Neural progenitor cell (in vitro differentiated cells): ENCODE measurements at regions not wholly inside any gene's neighbourhood (a gene's known extent, or its start where the extent isn't known, plus 50 kb on each side); places are given as distances from the start of the nearest gene placed in this dataset.

Source experiments
- DNase-seq: peaks from one replicate; pipeline ENCODE4 v3.0.0-alpha.2; 2016; ENCODE audit warnings: low spot score
- H2AFZ ChIP-seq: fragments of 200-600 bp; sonication (generic); replicated peaks from 2 replicates; pipeline ENCODE4 v1.6.1; 2016; ENCODE audit warnings: antibody characterized with exemption
- H3F3A ChIP-seq: fragments of 200-600 bp; sonication (generic); 2 replicates; pipeline ENCODE4 v1.6.1; 2016; ENCODE audit warnings: antibody characterized with exemption, low read depth
- H3K27ac ChIP-seq: fragments of 200-600 bp; sonication (generic); 2 replicates; pipeline ENCODE4 v1.5.1; 2016; ENCODE audit warnings: mild to moderate bottlenecking
- H3K27me3 ChIP-seq: fragments of 200-600 bp; sonication (generic); 2 replicates; pipeline ENCODE4 v1.6.1; 2016; ENCODE audit warnings: mild to moderate bottlenecking, moderate library complexity
- H3K36me3 ChIP-seq: fragments of 200-600 bp; sonication (generic); 2 replicates; pipeline ENCODE4 v1.5.1; 2016
- H3K4me1 ChIP-seq: fragments of 200-600 bp; sonication (generic); 2 replicates; pipeline ENCODE4 v1.6.1; 2016; ENCODE audit warnings: mixed run types
- H3K4me2 ChIP-seq: fragments of 200-600 bp; sonication (generic); 2 replicates; pipeline ENCODE4 v1.6.1; 2016
- H3K4me3 ChIP-seq: fragments of 200-600 bp; sonication (generic); 2 replicates; pipeline ENCODE4 v1.5.1; 2016
- H3K79me2 ChIP-seq: fragments of 200-600 bp; sonication (generic); 2 replicates; pipeline ENCODE4 v1.6.1; 2016; ENCODE audit warnings: low read depth
- H3K9ac ChIP-seq: fragments of 200-600 bp; sonication (generic); 2 replicates; pipeline ENCODE4 v1.6.1; 2016
- H3K9me3 ChIP-seq: fragments of 200-600 bp; sonication (generic); 2 replicates; pipeline ENCODE4 v1.5.1; 2016; ENCODE audit warnings: low read depth
- H4K20me1 ChIP-seq: fragments of 200-600 bp; sonication (generic); 2 replicates; pipeline ENCODE4 v1.6.1; 2016; ENCODE audit warnings: low read depth
- H3K27ac Mint-ChIP-seq: 3 replicates; pipeline ENCODE4 v1.8.0; 2021; ENCODE audit warnings: mixed read lengths
- H3K27me3 Mint-ChIP-seq: 2 replicates; pipeline ENCODE4 v1.8.0; 2022; ENCODE audit warnings: low read depth, mild to moderate bottlenecking, inconsistent platforms, moderate library complexity, mixed read lengths; ENCODE audit not compliant: insufficient read depth
- H3K36me3 Mint-ChIP-seq: 3 replicates; pipeline ENCODE4 v1.8.0; 2021; ENCODE audit warnings: mixed read lengths
- H3K4me1 Mint-ChIP-seq: 3 replicates; pipeline ENCODE4 v1.8.0; 2021; ENCODE audit warnings: mixed read lengths
- H3K4me3 Mint-ChIP-seq: 3 replicates; pipeline ENCODE4 v1.8.0; 2021; ENCODE audit warnings: mild to moderate bottlenecking, moderate library complexity, mixed read lengths
- H3K9me3 Mint-ChIP-seq: 3 replicates; pipeline ENCODE4 v1.8.0; 2020; ENCODE audit warnings: mixed read lengths
- CTCF ChIP-seq: fragments of 200-600 bp; sonication (generic); IDR thresholded peaks from 2 replicates; pipeline ENCODE4 v1.5.1; 2017; ENCODE audit warnings: antibody characterized with exemption, mild to moderate bottlenecking
- EZH2 ChIP-seq: fragments of 200-600 bp; sonication (generic); IDR thresholded peaks from 2 replicates; pipeline ENCODE4 v1.6.1; 2017; ENCODE audit warnings: antibody characterized with exemption, mild to moderate bottlenecking, moderate library complexity
- EZH2phosphoT487 ChIP-seq: fragments of 200-600 bp; sonication (generic); IDR thresholded peaks from 2 replicates; pipeline ENCODE4 v1.6.1; 2017; ENCODE audit warnings: antibody characterized with exemption

GRCh38 chr3:168591587-168591986, 495.9 kb upstream of the GOLIM4 start:
- no peak for DNase-seq
- no peaks in the 10 kb centered on the region for H3F3A ChIP-seq
- H3K9me3 Mint-ChIP-seq, result no peaks in the 10 kb centered on the region
- H3K4me3 Mint-ChIP-seq, result no peak overlapping the region
- H3K27me3 Mint-ChIP-seq, result no peaks in the 10 kb centered on the region
- no peaks in the 10 kb centered on the region for H3K4me1 ChIP-seq
- H3K27me3 ChIP-seq, result no peaks in the 10 kb centered on the region
- peaks cover 29% of the 10 kb centered on the region for H3K4me1 Mint-ChIP-seq
- no peak overlapping the region for H2AFZ ChIP-seq
- H3K36me3 Mint-ChIP-seq, result peaks cover 2% of the 10 kb centered on the region
- H4K20me1 ChIP-seq, result no peaks in the 10 kb centered on the region
- no peaks in the 10 kb centered on the region for H3K36me3 ChIP-seq
- no peak for TF ChIP-seq EZH2
- TF ChIP-seq CTCF, result no peak
- no peak for TF ChIP-seq EZH2phosphoT487
- H3K9me3 ChIP-seq, result no peaks in the 10 kb centered on the region
- no peak overlapping the region for H3K4me3 ChIP-seq
- H3K79me2 ChIP-seq, result no peaks in the 10 kb centered on the region
- H3K27ac Mint-ChIP-seq, result no peak overlapping the region
- no peak overlapping the region for H3K27ac ChIP-seq
- H3K4me2 ChIP-seq, result no peak overlapping the region
- no peak overlapping the region for H3K9ac ChIP-seq

GRCh38 chr3:168589376-168589775, 493.7 kb upstream of the GOLIM4 start:
- Histone ChIP-seq H3K27ac (no peak overlapping the region), H3K9ac (no peak overlapping the region), H3K36me3 (no peaks in the 10 kb centered on the region), H3K4me2 (no peak overlapping the region), H3F3A (no peaks in the 10 kb centered on the region), H3K4me3 (no peak overlapping the region), H3K79me2 (no peaks in the 10 kb centered on the region), H3K9me3 (no peaks in the 10 kb centered on the region), H4K20me1 (no peaks in the 10 kb centered on the region), H3K4me1 (no peaks in the 10 kb centered on the region), H3K27me3 (no peaks in the 10 kb centered on the region), H2AFZ (no peak overlapping the region)
- Mint-ChIP-seq H3K4me3 (no peak overlapping the region), H3K27ac (no peak overlapping the region), H3K36me3 (peaks cover 4% of the 10 kb centered on the region), H3K9me3 (no peaks in the 10 kb centered on the region), H3K4me1 (peaks cover 29% of the 10 kb centered on the region), H3K27me3 (no peaks in the 10 kb centered on the region)
- no peak for DNase-seq
- TF ChIP-seq EZH2, result no peak
- TF ChIP-seq EZH2phosphoT487, result no peak
- TF ChIP-seq CTCF, result no peak

- H3K27me3 ChIP-seq, result no peaks in the 10 kb centered on the region
- H3K4me2 ChIP-seq, result no peak overlapping the region
- peaks cover 9% of the 10 kb centered on the region for H3F3A ChIP-seq
- peaks cover 32% of the 10 kb centered on the region for H3K4me1 Mint-ChIP-seq
- H3K4me3 Mint-ChIP-seq, result no peak overlapping the region
- no peaks in the 10 kb centered on the region for H3K36me3 ChIP-seq
- no peak overlapping the region for H3K27ac ChIP-seq
- H3K9me3 ChIP-seq, result no peaks in the 10 kb centered on the region
- H3K9ac ChIP-seq, result no peak overlapping the region
- peaks cover 16% of the 10 kb centered on the region for H3K4me1 ChIP-seq
- no peaks in the 10 kb centered on the region for H4K20me1 ChIP-seq
- TF ChIP-seq EZH2phosphoT487 (no peak), CTCF (no peak), EZH2 (no peak)
- H3K4me3 ChIP-seq, result no peak overlapping the region
- H3K9me3 Mint-ChIP-seq, result no peaks in the 10 kb centered on the region
- peaks cover 4% of the 10 kb centered on the region for H3K36me3 Mint-ChIP-seq
- peak overlapping the region; percentile 21 for H3K27ac Mint-ChIP-seq
- no peak for DNase-seq
- no peaks in the 10 kb centered on the region for H3K79me2 ChIP-seq
- H3K27me3 Mint-ChIP-seq, result no peaks in the 10 kb centered on the region
- H2AFZ ChIP-seq, result no peak overlapping the region
These were observed 489.8 kb upstream of the GOLIM4 start for GRCh38 chr3:168585544-168585943.

- Mint-ChIP-seq H3K27ac (no peak overlapping the region), H3K27me3 (no peaks in the 10 kb centered on the region), H3K4me1 (peaks cover 26% of the 10 kb centered on the region), H3K9me3 (no peaks in the 10 kb centered on the region), H3K4me3 (no peak overlapping the region), H3K36me3 (peaks cover 4% of the 10 kb centered on the region)
- Histone ChIP-seq H2AFZ (no peak overlapping the region), H3F3A (peaks cover 9% of the 10 kb centered on the region), H3K4me3 (no peak overlapping the region), H3K27ac (no peak overlapping the region), H3K4me2 (no peak overlapping the region), H3K27me3 (no peaks in the 10 kb centered on the region), H3K9ac (no peak overlapping the region), H4K20me1 (no peaks in the 10 kb centered on the region), H3K4me1 (peaks cover 16% of the 10 kb centered on the region), H3K36me3 (no peaks in the 10 kb centered on the region), H3K79me2 (no peaks in the 10 kb centered on the region), H3K9me3 (no peaks in the 10 kb centered on the region)
- DNase-seq, result no peak
- TF ChIP-seq EZH2phosphoT487 (no peak), EZH2 (no peak), CTCF (no peak)
These were observed 488.3 kb upstream of the GOLIM4 start for GRCh38 chr3:168583977-168584376.
